Fibroblast of mammary gland (primary cell): ENCODE measurements at regions not wholly inside any gene's neighbourhood (a gene's known extent, or its start where the extent isn't known, plus 50 kb on each side); places are given as distances from the start of the nearest gene placed in this dataset.

Source experiments
- DNase-seq: peaks from one replicate; pipeline ENCODE4 v3.0.0-alpha.2; 2010; ENCODE audit warnings: low read depth
- H3K4me3 ChIP-seq: 2 replicates; pipeline ENCODE4 v1.5.1; 2011; ENCODE audit warnings: low read depth, mild to moderate bottlenecking, low read length, moderate library complexity; ENCODE audit not compliant: control insufficient read depth
- CTCF ChIP-seq: conservative IDR thresholded peaks from 2 replicates; pipeline ENCODE4 v1.5.1; 2011; ENCODE audit warnings: low read depth, low read length, inconsistent platforms; ENCODE audit not compliant: control insufficient read depth, insufficient read depth

DNA sequence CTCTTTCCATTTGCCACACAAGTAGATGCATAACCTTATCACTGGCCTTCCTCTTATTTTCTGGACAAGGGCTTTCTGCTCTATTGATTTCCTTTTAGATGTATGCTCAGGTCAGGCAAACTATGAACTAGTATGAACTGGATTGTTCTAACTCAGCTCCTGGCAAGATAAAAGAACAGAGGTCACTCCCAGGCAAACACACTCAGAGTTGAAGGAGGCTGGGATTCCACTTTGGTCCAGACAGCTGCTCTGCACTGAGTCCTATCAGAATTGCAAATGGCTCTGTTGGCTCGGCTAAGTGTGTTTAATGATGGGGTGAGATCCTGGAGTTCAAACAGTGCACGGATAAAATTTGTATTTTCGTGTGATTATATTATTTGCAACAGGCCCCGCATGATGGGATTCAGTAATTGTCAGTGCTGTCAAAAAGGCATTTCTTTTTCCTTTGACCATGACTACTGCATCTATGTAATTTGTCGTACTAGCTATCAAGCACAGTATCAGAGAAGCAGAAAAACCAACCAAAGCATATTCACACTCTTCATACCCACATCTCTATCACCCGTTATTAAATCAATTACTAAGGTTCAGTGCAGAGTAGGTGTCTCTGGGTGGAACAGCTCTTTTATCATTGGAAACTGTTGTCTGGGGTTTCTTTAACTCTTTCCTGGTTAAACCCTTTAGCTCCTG is 288.1 kb upstream of the PRKCQ start:
- DNase-seq, result no peak
- no peak for TF ChIP-seq CTCF
- H3K4me3 ChIP-seq, result no peak overlapping the region

DNA sequence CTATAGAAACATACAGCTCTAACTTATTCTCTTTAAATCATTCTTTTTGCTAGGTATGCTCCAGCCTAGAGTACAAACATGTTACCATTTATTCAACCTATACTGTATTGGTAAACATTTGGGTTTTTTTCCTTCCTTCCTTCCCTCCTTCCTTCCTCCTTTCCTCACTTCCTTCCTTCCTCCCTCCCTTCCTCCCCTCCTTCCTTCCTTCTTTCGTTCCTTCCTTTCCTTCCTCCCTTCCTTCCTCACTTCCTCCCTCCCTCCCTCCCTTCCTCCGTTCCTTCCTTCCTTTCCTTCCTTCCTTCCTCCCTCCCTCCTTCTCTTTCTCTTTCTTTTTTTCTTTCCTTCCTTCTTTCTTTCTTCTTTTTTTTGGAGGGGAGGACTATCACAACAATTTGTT is 286.7 kb upstream of the PRKCQ start:
- no peak overlapping the region for H3K4me3 ChIP-seq
- DNase-seq, result no peak
- TF ChIP-seq CTCF, result no peak

DNA sequence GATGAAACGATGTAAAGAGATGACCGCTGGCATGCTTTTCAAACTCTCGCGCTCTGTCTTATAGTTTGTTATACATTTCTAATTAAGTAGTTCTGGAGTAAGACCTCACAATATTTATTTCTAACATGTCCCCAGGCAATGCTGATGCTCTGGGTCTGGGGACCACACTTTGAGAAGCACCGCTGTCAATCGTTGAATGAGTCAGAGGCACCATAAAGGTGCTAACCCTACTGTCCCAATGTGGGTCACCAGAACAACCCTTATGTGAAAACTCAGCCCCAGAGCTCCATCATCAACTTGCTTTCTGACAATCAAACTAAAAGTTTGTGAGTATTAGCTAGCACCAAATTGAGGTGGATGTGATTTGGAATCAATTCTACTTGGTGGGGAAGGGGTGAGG is 284.1 kb upstream of the PRKCQ start:
- no peak for DNase-seq
- no peak overlapping the region for H3K4me3 ChIP-seq
- TF ChIP-seq CTCF, result no peak

- no peak overlapping the region for H3K4me3 ChIP-seq
- no peak for DNase-seq
- no peak for TF ChIP-seq CTCF
These were observed 283.3 kb upstream of the PRKCQ start for GRCh38 chr10:6863381-6863780.

GRCh38 chr10:6850452-6850851 is 270.4 kb upstream of the PRKCQ start:
- no peak overlapping the region for H3K4me3 ChIP-seq
- DNase-seq, result no peak
- no peak for TF ChIP-seq CTCF

DNA sequence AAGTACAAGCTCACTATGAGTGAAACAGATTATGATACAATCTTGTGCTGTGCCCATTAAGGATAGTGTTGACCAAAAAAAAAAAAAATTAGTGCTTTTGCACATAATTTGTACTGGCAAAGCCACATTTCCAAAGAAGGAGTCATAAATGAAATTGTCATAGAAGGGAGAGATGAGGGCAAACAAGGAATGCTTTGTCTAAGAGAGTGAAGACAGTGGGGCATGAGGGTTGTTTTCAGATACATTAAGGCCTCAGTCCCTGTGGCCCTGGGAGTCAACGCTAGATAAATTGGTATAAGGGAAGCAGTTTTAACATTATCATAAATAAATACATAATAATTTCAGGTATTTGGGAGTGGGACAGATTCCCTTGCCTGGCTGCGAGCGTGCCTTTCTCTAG is 267.5 kb upstream of the PRKCQ start:
- DNase-seq, result no peak
- no peak overlapping the region for H3K4me3 ChIP-seq
- no peak for TF ChIP-seq CTCF
